IMR-90 (cell line): ENCODE measurements at regions not wholly inside any gene's neighbourhood (a gene's known extent, or its start where the extent isn't known, plus 50 kb on each side); places are given as distances from the start of the nearest gene placed in this dataset.

Experiments
- BHLHE40 ChIP-seq: fragments of 150-350 bp; IDR thresholded peaks from 2 replicates; pipeline ENCODE4 v1.6.1; 2016; ENCODE audit warnings: mild to moderate bottlenecking, low read depth, low read length
- CEBPB ChIP-seq: IDR thresholded peaks from 2 replicates; pipeline ENCODE4 v1.6.1; 2012; ENCODE audit warnings: low read depth, low read length, improper control_type of control experiment
- FOS ChIP-seq: fragments of 150-350 bp; IDR thresholded peaks from 2 replicates; pipeline ENCODE4 v1.6.1; 2016; ENCODE audit warnings: low read depth, low read length
- MAZ ChIP-seq: IDR thresholded peaks from 2 replicates; pipeline ENCODE4 v1.6.1; 2012; ENCODE audit warnings: low read depth, mild to moderate bottlenecking, low read length, improper control_type of control experiment, moderate library complexity, borderline replicate concordance
- MXI1 ChIP-seq: IDR thresholded peaks from 2 replicates; pipeline ENCODE4 v1.6.1; 2012; ENCODE audit warnings: low read depth, mild to moderate bottlenecking, low read length, moderate library complexity, borderline replicate concordance
- NFE2L2 ChIP-seq: fragments of 150-350 bp; IDR thresholded peaks from 2 replicates; pipeline ENCODE4 v1.6.1; 2016; ENCODE audit warnings: low read depth, mild to moderate bottlenecking, low read length
- POLR2A ChIP-seq: IDR thresholded peaks from 2 replicates; pipeline ENCODE4 v1.6.1; 2012; ENCODE audit warnings: mild to moderate bottlenecking, low read depth, low read length
- RAD21 ChIP-seq: IDR thresholded peaks from 2 replicates; pipeline ENCODE4 v1.6.1; 2012; ENCODE audit warnings: low read length, improper control_type of control experiment
- RCOR1 ChIP-seq: IDR thresholded peaks from 2 replicates; pipeline ENCODE4 v1.6.1; 2012; ENCODE audit warnings: mild to moderate bottlenecking, low read length, improper control_type of control experiment; ENCODE audit not compliant: insufficient replicate concordance
- RFX5 ChIP-seq: IDR thresholded peaks from 2 replicates; pipeline ENCODE4 v1.8.0; 2012; ENCODE audit warnings: low read depth, mild to moderate bottlenecking, low read length, moderate library complexity
- SMC3 ChIP-seq: fragments of 150-350 bp; IDR thresholded peaks from 2 replicates; pipeline ENCODE4 v1.6.1; 2016; ENCODE audit warnings: low read depth, mild to moderate bottlenecking, antibody characterized with exemption, low read length, moderate library complexity
- USF2 ChIP-seq: fragments of 150-350 bp; IDR thresholded peaks from 2 replicates; pipeline ENCODE4 v1.6.1; 2017; ENCODE audit warnings: mild to moderate bottlenecking, antibody characterized with exemption, low read length, low read depth
- TF ChIP-seq, protein P1 (sequence below): conservative IDR thresholded peaks from 2 replicates; pipeline ENCODE4 v1.5.1; 2012; ENCODE audit warnings: mild to moderate bottlenecking, low read depth, low read length, improper control_type of control experiment
- TF ChIP-seq, protein P2 (sequence below): fragments of 150-350 bp; IDR thresholded peaks from 2 replicates; pipeline ENCODE4 v1.6.1; 2016; ENCODE audit warnings: low read depth, mild to moderate bottlenecking, low read length, moderate library complexity, borderline replicate concordance

GRCh38 chr2:116162395-116162794, 1652.1 kb upstream of the DDX18 start:
- TF ChIP-seq CEBPB (no peak), RAD21 (no peak), NFE2L2 (no peak), POLR2A (no peak), RFX5 (no peak), SMC3 (no peak), FOS (no peak), USF2 (no peak), MXI1 (no peak), BHLHE40 (no peak), MAZ (no peak), RCOR1 (no peak)
- TF ChIP-seq, protein P1, sequence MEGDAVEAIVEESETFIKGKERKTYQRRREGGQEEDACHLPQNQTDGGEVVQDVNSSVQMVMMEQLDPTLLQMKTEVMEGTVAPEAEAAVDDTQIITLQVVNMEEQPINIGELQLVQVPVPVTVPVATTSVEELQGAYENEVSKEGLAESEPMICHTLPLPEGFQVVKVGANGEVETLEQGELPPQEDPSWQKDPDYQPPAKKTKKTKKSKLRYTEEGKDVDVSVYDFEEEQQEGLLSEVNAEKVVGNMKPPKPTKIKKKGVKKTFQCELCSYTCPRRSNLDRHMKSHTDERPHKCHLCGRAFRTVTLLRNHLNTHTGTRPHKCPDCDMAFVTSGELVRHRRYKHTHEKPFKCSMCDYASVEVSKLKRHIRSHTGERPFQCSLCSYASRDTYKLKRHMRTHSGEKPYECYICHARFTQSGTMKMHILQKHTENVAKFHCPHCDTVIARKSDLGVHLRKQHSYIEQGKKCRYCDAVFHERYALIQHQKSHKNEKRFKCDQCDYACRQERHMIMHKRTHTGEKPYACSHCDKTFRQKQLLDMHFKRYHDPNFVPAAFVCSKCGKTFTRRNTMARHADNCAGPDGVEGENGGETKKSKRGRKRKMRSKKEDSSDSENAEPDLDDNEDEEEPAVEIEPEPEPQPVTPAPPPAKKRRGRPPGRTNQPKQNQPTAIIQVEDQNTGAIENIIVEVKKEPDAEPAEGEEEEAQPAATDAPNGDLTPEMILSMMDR = no peak
- TF ChIP-seq, protein P2, sequence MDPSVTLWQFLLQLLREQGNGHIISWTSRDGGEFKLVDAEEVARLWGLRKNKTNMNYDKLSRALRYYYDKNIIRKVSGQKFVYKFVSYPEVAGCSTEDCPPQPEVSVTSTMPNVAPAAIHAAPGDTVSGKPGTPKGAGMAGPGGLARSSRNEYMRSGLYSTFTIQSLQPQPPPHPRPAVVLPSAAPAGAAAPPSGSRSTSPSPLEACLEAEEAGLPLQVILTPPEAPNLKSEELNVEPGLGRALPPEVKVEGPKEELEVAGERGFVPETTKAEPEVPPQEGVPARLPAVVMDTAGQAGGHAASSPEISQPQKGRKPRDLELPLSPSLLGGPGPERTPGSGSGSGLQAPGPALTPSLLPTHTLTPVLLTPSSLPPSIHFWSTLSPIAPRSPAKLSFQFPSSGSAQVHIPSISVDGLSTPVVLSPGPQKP = no peak
